Fibroblast of pulmonary artery (primary cell): ENCODE measurements at regions not wholly inside any gene's neighbourhood (a gene's known extent, or its start where the extent isn't known, plus 50 kb on each side); places are given as distances from the start of the nearest gene placed in this dataset.

Experiments used
- DNase-seq: peaks from one replicate; pipeline ENCODE4 v3.0.0-alpha.2; 2010; ENCODE audit warnings: low read depth
- H3K4me3 ChIP-seq: replicated peaks from 2 replicates; pipeline ENCODE4 v1.5.1; 2011; ENCODE audit warnings: low read depth, mild to moderate bottlenecking, control low read depth, low read length, moderate library complexity
- CTCF ChIP-seq: IDR thresholded peaks from 2 replicates; pipeline ENCODE4 v1.5.1; 2011; ENCODE audit warnings: mild to moderate bottlenecking, control low read depth, low read length, inconsistent platforms; ENCODE audit errors: missing control alignments

GRCh38 chr21:24289539-24289938, 1317.7 kb downstream of the MRPL39 start:
- no peak overlapping the region for H3K4me3 ChIP-seq
- TF ChIP-seq CTCF: no peak
- DNase-seq: no peak

DNA sequence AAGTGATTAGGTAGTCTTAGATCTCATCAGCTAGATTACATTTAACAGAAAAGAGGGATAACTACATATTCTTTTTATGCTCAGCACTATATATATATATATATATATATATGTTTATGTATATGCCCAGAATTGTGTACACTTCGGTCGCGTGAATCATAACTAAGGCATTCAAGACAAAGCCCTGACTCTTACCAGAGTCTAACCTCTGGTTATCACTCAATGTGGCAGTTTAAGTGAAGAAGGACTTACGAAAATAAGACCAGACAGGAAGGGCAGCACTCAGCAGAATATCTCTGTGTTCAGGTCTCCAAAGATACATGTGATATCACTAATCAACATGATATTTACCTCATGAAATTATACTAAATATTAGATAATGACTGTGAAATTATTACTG, 1326.7 kb downstream of the MRPL39 start:
- H3K4me3 ChIP-seq: no peak overlapping the region
- DNase-seq: peak; percentile 7
- no peak for TF ChIP-seq CTCF

DNA sequence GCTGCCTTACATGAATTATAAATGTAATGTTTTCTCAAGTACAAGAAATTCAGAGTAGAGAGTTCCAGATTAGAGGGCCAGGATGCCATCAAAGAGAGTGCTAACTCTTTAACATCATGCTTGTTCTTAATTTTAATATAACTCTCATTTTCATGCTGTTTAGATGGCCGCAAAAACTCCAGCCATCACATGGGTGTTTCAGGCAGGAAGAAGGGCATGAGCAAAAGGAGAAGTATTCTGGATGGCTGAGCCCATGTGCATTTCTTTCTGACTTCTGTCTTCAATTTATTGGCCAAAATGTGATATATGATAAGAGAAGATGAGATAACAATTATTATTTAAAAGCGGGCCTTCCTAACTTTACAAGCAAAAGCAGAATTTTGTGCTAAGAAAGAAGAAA, 1328.6 kb downstream of the MRPL39 start:
- DNase-seq: no peak
- TF ChIP-seq CTCF: no peak

GRCh38 chr21:24276204-24276603, 1331.1 kb downstream of the MRPL39 start:
- H3K4me3 ChIP-seq: no peak overlapping the region
- no peak for TF ChIP-seq CTCF
- no peak for DNase-seq

More for the DNA sequence above, 1328.6 kb downstream of the MRPL39 start:
- no peak overlapping the region for H3K4me3 ChIP-seq

GRCh38 chr21:24275616-24276015, 1331.7 kb downstream of the MRPL39 start:
- no peak overlapping the region for H3K4me3 ChIP-seq
- DNase-seq: no peak
- TF ChIP-seq CTCF: no peak

GRCh38 chr21:24272521-24272938, 1334.8 kb downstream of the MRPL39 start:
- DNase-seq: no peak
- no peak for TF ChIP-seq CTCF
- H3K4me3 ChIP-seq: no peak overlapping the region

GRCh38 chr21:24265987-24266386, 1341.3 kb downstream of the MRPL39 start:
- no peak overlapping the region for H3K4me3 ChIP-seq
- no peak for DNase-seq
- TF ChIP-seq CTCF: no peak
